GM18499 (cell line): ENCODE measurements at regions not wholly inside any gene's neighbourhood (a gene's known extent, or its start where the extent isn't known, plus 50 kb on each side); places are given as distances from the start of the nearest gene placed in this dataset.
"Not testable (repeated sequence)": the region's sequence is repeated elsewhere in the genome, so short reads cannot be mapped to it uniquely, and the experiment has no call there.

Experiments
- ATAC-seq: cut with Tn5 transposase; IDR thresholded peaks from one replicate; pipeline ENCODE4 v1.9.1; 2021; ENCODE audit warnings: moderate number of reproducible peaks; ENCODE audit not compliant: insufficient read depth, unreplicated experiment

GRCh38 chr6:27146456-27146705 lies 101.1 kb upstream of the PRSS16 start:
- not testable (repeated sequence) for ATAC-seq

GRCh38 chr6:27146706-27147505 lies 100.6 kb upstream of the PRSS16 start:
- peak; percentile 69 for ATAC-seq

GRCh38 chr6:27148404-27148795 lies 99.1 kb upstream of the PRSS16 start:
- ATAC-seq, result no peak

GRCh38 chr6:27149150-27149549 lies 98.4 kb upstream of the PRSS16 start:
- ATAC-seq, result no peak

GRCh38 chr6:27154696-27155095 lies 92.8 kb upstream of the PRSS16 start:
- no peak for ATAC-seq

- ATAC-seq, result no peak
Observed at GRCh38 chr6:27156874-27157458, 90.5 kb upstream of the PRSS16 start.

GRCh38 chr6:27157459-27158315 lies 89.8 kb upstream of the PRSS16 start:
- ATAC-seq, result no peak

GRCh38 chr6:27158316-27158643 lies 89.2 kb upstream of the PRSS16 start:
- no peak for ATAC-seq

GRCh38 chr6:27159725-27160124 lies 87.8 kb upstream of the PRSS16 start:
- no peak for ATAC-seq

- no peak for ATAC-seq
Observed at GRCh38 chr6:27161115-27161514, 86.4 kb upstream of the PRSS16 start.

GRCh38 chr6:27161603-27161945 lies 85.9 kb upstream of the PRSS16 start:
- no peak for ATAC-seq

- ATAC-seq, result no peak
Observed at GRCh38 chr6:27161946-27162603, 85.4 kb upstream of the PRSS16 start.

GRCh38 chr6:27163834-27164233 lies 83.7 kb upstream of the PRSS16 start:
- no peak for ATAC-seq

GRCh38 chr6:27168108-27168507 lies 79.4 kb upstream of the PRSS16 start:
- ATAC-seq, result no peak

- no peak for ATAC-seq
Observed at GRCh38 chr6:27168586-27169443, 78.7 kb upstream of the PRSS16 start.

GRCh38 chr6:27172524-27173231 lies 74.8 kb upstream of the PRSS16 start:
- not testable (repeated sequence) for ATAC-seq

GRCh38 chr6:27173232-27173601 lies 74.3 kb upstream of the PRSS16 start:
- ATAC-seq, result not testable (repeated sequence)

- no peak for ATAC-seq
Observed at GRCh38 chr6:27174958-27175357, 72.5 kb upstream of the PRSS16 start.

GRCh38 chr6:27176096-27176495 lies 71.4 kb upstream of the PRSS16 start:
- no peak for ATAC-seq
